SU-DHL-6 (cell line): ENCODE measurements at regions not wholly inside any gene's neighbourhood (a gene's known extent, or its start where the extent isn't known, plus 50 kb on each side); places are given as distances from the start of the nearest gene placed in this dataset.

ENCODE experiments used
- EZH2phosphoT487 ChIP-seq: fragments of 200-600 bp; sonication (generic), shearing (Covaris generic); conservative IDR thresholded peaks from 2 replicates; pipeline ENCODE4 v1.6.1; 2018; ENCODE audit warnings: mild to moderate bottlenecking, antibody characterized with exemption, low read length, moderate library complexity, mixed read lengths
- TF ChIP-seq, protein P1 (sequence below): fragments of 200-600 bp; sonication (generic); IDR thresholded peaks from one replicate; pipeline ENCODE4 v1.5.1; 2017; ENCODE audit warnings: antibody characterized with exemption, mild to moderate bottlenecking, low read length, moderate library complexity; ENCODE audit not compliant: insufficient read depth, poor library complexity, severe bottlenecking

DNA sequence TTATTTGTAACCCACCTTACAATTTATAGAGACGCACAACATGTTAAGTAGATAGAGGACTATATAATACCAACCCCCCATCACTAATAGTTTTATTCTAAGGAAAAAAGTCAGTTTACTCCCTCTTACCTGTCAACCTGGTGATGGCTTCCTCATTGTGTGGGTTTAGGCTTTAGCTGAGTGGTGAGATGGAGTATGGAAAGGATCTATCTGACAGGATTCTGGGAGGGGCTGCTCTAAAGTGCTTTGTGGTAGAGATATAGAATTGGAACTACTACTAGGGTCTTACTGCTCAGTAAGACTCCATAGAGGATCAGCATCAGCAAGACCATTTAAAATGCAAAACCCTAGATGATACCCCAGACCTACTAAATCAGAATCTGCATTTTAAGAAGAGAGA, 82.1 kb upstream of the IFNE start:
- TF ChIP-seq, protein P1, sequence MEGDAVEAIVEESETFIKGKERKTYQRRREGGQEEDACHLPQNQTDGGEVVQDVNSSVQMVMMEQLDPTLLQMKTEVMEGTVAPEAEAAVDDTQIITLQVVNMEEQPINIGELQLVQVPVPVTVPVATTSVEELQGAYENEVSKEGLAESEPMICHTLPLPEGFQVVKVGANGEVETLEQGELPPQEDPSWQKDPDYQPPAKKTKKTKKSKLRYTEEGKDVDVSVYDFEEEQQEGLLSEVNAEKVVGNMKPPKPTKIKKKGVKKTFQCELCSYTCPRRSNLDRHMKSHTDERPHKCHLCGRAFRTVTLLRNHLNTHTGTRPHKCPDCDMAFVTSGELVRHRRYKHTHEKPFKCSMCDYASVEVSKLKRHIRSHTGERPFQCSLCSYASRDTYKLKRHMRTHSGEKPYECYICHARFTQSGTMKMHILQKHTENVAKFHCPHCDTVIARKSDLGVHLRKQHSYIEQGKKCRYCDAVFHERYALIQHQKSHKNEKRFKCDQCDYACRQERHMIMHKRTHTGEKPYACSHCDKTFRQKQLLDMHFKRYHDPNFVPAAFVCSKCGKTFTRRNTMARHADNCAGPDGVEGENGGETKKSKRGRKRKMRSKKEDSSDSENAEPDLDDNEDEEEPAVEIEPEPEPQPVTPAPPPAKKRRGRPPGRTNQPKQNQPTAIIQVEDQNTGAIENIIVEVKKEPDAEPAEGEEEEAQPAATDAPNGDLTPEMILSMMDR = no peak
- no peak for TF ChIP-seq EZH2phosphoT487
